PC-3 (cell line): ENCODE measurements at regions not wholly inside any gene's neighbourhood (a gene's known extent, or its start where the extent isn't known, plus 50 kb on each side); places are given as distances from the start of the nearest gene placed in this dataset.

Experiments
- EZH2phosphoT487 ChIP-seq: fragments of 300-600 bp; sonication (generic); IDR thresholded peaks from 2 replicates; pipeline ENCODE4 v1.6.1; 2018; ENCODE audit warnings: mild to moderate bottlenecking, antibody characterized with exemption, low read length, borderline replicate concordance
- TF ChIP-seq, protein P1 (sequence below): fragments of 300-600 bp; sonication (generic); conservative IDR thresholded peaks from 2 replicates; pipeline ENCODE4 v1.5.1; 2017; ENCODE audit warnings: antibody characterized with exemption, low read depth, mild to moderate bottlenecking, low read length

- TF ChIP-seq, protein P1, sequence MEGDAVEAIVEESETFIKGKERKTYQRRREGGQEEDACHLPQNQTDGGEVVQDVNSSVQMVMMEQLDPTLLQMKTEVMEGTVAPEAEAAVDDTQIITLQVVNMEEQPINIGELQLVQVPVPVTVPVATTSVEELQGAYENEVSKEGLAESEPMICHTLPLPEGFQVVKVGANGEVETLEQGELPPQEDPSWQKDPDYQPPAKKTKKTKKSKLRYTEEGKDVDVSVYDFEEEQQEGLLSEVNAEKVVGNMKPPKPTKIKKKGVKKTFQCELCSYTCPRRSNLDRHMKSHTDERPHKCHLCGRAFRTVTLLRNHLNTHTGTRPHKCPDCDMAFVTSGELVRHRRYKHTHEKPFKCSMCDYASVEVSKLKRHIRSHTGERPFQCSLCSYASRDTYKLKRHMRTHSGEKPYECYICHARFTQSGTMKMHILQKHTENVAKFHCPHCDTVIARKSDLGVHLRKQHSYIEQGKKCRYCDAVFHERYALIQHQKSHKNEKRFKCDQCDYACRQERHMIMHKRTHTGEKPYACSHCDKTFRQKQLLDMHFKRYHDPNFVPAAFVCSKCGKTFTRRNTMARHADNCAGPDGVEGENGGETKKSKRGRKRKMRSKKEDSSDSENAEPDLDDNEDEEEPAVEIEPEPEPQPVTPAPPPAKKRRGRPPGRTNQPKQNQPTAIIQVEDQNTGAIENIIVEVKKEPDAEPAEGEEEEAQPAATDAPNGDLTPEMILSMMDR, result no peak
- no peak for TF ChIP-seq EZH2phosphoT487
Observed at GRCh38 chr16:81149614-81150013, 53.4 kb upstream of the GCSH start.
